ENCODE measurements at regions not wholly inside any gene's neighbourhood (a gene's known extent, or its start where the extent isn't known, plus 50 kb on each side); places are given as distances from the start of the nearest gene placed in this dataset.

DNA sequence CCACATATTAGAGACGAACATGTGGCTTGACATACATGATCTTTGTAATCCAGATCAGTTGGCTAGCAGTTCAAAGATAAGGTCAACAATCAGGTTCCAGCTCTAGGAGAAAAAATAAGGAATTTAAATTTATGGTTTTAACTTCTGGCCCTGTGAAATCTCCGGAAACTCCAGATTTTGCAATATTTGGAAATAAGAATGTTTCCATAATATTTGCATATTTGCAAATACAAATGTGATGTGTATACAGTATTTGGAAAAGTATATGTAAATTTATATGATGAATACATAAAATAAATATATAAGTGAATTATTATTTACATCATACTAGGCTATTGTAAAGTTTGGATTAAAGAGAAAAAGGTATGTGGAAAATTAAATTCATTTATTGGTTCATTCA, 97.1 kb downstream of the KCNJ2 start:
- H3K4me3 ChIP-seq (ENCODE audit: low read depth, low read length) = no peak overlapping the region
- no peaks in the 10 kb centered on the region for H3K27me3 ChIP-seq (ENCODE audit: control insufficient read depth, insufficient read depth, low read length)
- H3K27ac ChIP-seq (ENCODE audit: insufficient read depth, low read length, poor library complexity, severe bottlenecking) = no peak overlapping the region
- no peak overlapping the region for H3K27ac Mint-ChIP-seq
- H3K4me1 ChIP-seq (ENCODE audit: control insufficient read depth, insufficient read depth, low read length, poor library complexity, severe bottlenecking) = no peaks in the 10 kb centered on the region
- no peaks in the 10 kb centered on the region for H3K27me3 Mint-ChIP-seq
- no peak overlapping the region for H3K4me3 Mint-ChIP-seq
- DNase-seq (no peak), ATAC-seq (ENCODE audit: low read depth in 2 of 2) (no peak)
- H3K4me1 Mint-ChIP-seq = no peaks in the 10 kb centered on the region
- H3K36me3 Mint-ChIP-seq = no peaks in the 10 kb centered on the region
- no peaks in the 10 kb centered on the region for H3K9me3 ChIP-seq (ENCODE audit: control insufficient read depth in 2 of 2, low read length in 2 of 2)
- H3K9me3 Mint-ChIP-seq = peaks cover 0 to 7% (median 4%) of the 10 kb centered on the region in 7 donors
- H3K36me3 ChIP-seq (ENCODE audit: control insufficient read depth, insufficient read depth, low read length) = no peaks in the 10 kb centered on the region

GRCh38 chr17:70268383-70268782, 99.1 kb downstream of the KCNJ2 start:
- H3K4me3 Mint-ChIP-seq = no peak overlapping the region

GRCh38 chr17:70270554-70270953, 101.2 kb downstream of the KCNJ2 start:
- H3K27me3 Mint-ChIP-seq = no peaks in the 10 kb centered on the region
- Histone ChIP-seq H3K27me3 (ENCODE audit: control insufficient read depth, insufficient read depth, low read length) (no peaks in the 10 kb centered on the region), H3K4me3 (ENCODE audit: low read depth, low read length) (no peak overlapping the region), H3K9me3 (ENCODE audit: control insufficient read depth in 2 of 2, low read length in 2 of 2) (no peaks in the 10 kb centered on the region), H3K27ac (ENCODE audit: insufficient read depth, low read length, poor library complexity, severe bottlenecking) (no peak overlapping the region), H3K4me1 (ENCODE audit: control insufficient read depth, insufficient read depth, low read length, poor library complexity, severe bottlenecking) (no peaks in the 10 kb centered on the region), H3K36me3 (ENCODE audit: control insufficient read depth, insufficient read depth, low read length) (no peaks in the 10 kb centered on the region)
- H3K36me3 Mint-ChIP-seq = no peaks in the 10 kb centered on the region
- H3K27ac Mint-ChIP-seq = no peak overlapping the region
- H3K9me3 Mint-ChIP-seq = peaks cover 0 to 7% (median 1%) of the 10 kb centered on the region in 7 donors
- no peaks in the 10 kb centered on the region for H3K4me1 Mint-ChIP-seq
- DNase-seq = no peak
- no peak overlapping the region for H3K4me3 Mint-ChIP-seq
- no peak for ATAC-seq (ENCODE audit: low read depth in 2 of 2)

More at GRCh38 chr17:70268383-70268782, 99.1 kb downstream of the KCNJ2 start:
- Histone ChIP-seq H3K27me3 (ENCODE audit: control insufficient read depth, insufficient read depth, low read length) (no peaks in the 10 kb centered on the region), H3K4me1 (ENCODE audit: control insufficient read depth, insufficient read depth, low read length, poor library complexity, severe bottlenecking) (no peaks in the 10 kb centered on the region), H3K27ac (ENCODE audit: insufficient read depth, low read length, poor library complexity, severe bottlenecking) (no peak overlapping the region), H3K36me3 (ENCODE audit: control insufficient read depth, insufficient read depth, low read length) (no peaks in the 10 kb centered on the region), H3K4me3 (ENCODE audit: low read depth, low read length) (no peak overlapping the region), H3K9me3 (ENCODE audit: control insufficient read depth in 2 of 2, low read length in 2 of 2) (no peaks in the 10 kb centered on the region)
- Mint-ChIP-seq H3K9me3 (peaks cover 0 to 7% (median 3%) of the 10 kb centered on the region in 7 donors), H3K27me3 (no peaks in the 10 kb centered on the region), H3K36me3 (no peaks in the 10 kb centered on the region), H3K27ac (no peak overlapping the region), H3K4me1 (no peaks in the 10 kb centered on the region)
- DNase-seq (no peak), ATAC-seq (ENCODE audit: low read depth in 2 of 2) (no peak)

GRCh38 chr17:70271200-70271599, 101.9 kb downstream of the KCNJ2 start:
- Histone ChIP-seq H3K27me3 (ENCODE audit: control insufficient read depth, insufficient read depth, low read length) (no peaks in the 10 kb centered on the region), H3K4me3 (ENCODE audit: low read depth, low read length) (no peak overlapping the region), H3K27ac (ENCODE audit: insufficient read depth, low read length, poor library complexity, severe bottlenecking) (no peak overlapping the region), H3K36me3 (ENCODE audit: control insufficient read depth, insufficient read depth, low read length) (no peaks in the 10 kb centered on the region), H3K9me3 (ENCODE audit: control insufficient read depth in 2 of 2, low read length in 2 of 2) (no peaks in the 10 kb centered on the region), H3K4me1 (ENCODE audit: control insufficient read depth, insufficient read depth, low read length, poor library complexity, severe bottlenecking) (no peaks in the 10 kb centered on the region)
- H3K9me3 Mint-ChIP-seq = peaks cover 0 to 7% (median 2%) of the 10 kb centered on the region in 7 donors
- no peaks in the 10 kb centered on the region for H3K4me1 Mint-ChIP-seq
- ATAC-seq (ENCODE audit: low read depth in 2 of 2) = no peak
- DNase-seq = no peak
- no peak overlapping the region for H3K4me3 Mint-ChIP-seq
- H3K27me3 Mint-ChIP-seq = no peaks in the 10 kb centered on the region
- H3K27ac Mint-ChIP-seq = no peak overlapping the region
- no peaks in the 10 kb centered on the region for H3K36me3 Mint-ChIP-seq

GRCh38 chr17:70271672-70272071, 102.3 kb downstream of the KCNJ2 start:
- H3K27ac ChIP-seq (ENCODE audit: insufficient read depth, low read length, poor library complexity, severe bottlenecking) = no peak overlapping the region
- no peak overlapping the region for H3K4me3 ChIP-seq (ENCODE audit: low read depth, low read length)
- H3K36me3 Mint-ChIP-seq = no peaks in the 10 kb centered on the region
- no peaks in the 10 kb centered on the region for H3K27me3 Mint-ChIP-seq
- no peaks in the 10 kb centered on the region for H3K27me3 ChIP-seq (ENCODE audit: control insufficient read depth, insufficient read depth, low read length)
- H3K4me1 ChIP-seq (ENCODE audit: control insufficient read depth, insufficient read depth, low read length, poor library complexity, severe bottlenecking) = no peaks in the 10 kb centered on the region
- no peak overlapping the region for H3K27ac Mint-ChIP-seq
- DNase-seq (no peak), ATAC-seq (ENCODE audit: low read depth in 2 of 2) (no peak)
- H3K36me3 ChIP-seq (ENCODE audit: control insufficient read depth, insufficient read depth, low read length) = no peaks in the 10 kb centered on the region
- no peak overlapping the region for H3K4me3 Mint-ChIP-seq
- H3K4me1 Mint-ChIP-seq = no peaks in the 10 kb centered on the region
- peaks cover 0 to 7% (median 2%) of the 10 kb centered on the region in 7 donors for H3K9me3 Mint-ChIP-seq
- H3K9me3 ChIP-seq (ENCODE audit: control insufficient read depth in 2 of 2, low read length in 2 of 2) = no peaks in the 10 kb centered on the region

DNA sequence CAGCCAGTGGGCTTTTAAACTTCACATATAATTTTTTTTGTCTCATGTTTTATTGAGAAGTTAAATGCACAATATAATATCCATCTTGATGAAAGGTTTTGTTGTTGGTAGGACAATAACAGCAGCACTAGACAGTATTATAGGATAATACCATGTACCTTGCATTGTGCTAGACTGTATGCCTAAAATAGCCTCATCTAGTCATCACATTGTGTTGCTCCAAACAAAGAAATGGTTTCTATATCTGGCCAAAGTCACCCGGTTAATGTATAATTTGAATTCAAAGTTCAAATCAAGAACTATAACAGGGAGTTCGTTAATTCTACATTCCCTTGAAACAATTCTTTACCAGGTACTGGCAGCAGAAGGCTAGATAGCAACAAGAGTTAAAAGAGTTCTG, 104.9 kb downstream of the KCNJ2 start:
- Mint-ChIP-seq H3K4me1 (no peaks in the 10 kb centered on the region), H3K4me3 (no peak overlapping the region), H3K27me3 (no peaks in the 10 kb centered on the region), H3K27ac (no peak overlapping the region), H3K9me3 (peaks cover 0 to 4% (median 1%) of the 10 kb centered on the region in 7 donors), H3K36me3 (no peaks in the 10 kb centered on the region)
- H3K4me3 ChIP-seq (ENCODE audit: low read depth, low read length) = no peak overlapping the region
- no peaks in the 10 kb centered on the region for H3K36me3 ChIP-seq (ENCODE audit: control insufficient read depth, insufficient read depth, low read length)
- no peak overlapping the region for H3K27ac ChIP-seq (ENCODE audit: insufficient read depth, low read length, poor library complexity, severe bottlenecking)
- ATAC-seq (ENCODE audit: low read depth in 2 of 2) = no peak
- H3K27me3 ChIP-seq (ENCODE audit: control insufficient read depth, insufficient read depth, low read length) = no peaks in the 10 kb centered on the region
- no peaks in the 10 kb centered on the region for H3K4me1 ChIP-seq (ENCODE audit: control insufficient read depth, insufficient read depth, low read length, poor library complexity, severe bottlenecking)
- no peak for DNase-seq
- H3K9me3 ChIP-seq (ENCODE audit: control insufficient read depth in 2 of 2, low read length in 2 of 2) = no peaks in the 10 kb centered on the region

- Histone ChIP-seq H3K4me1 (ENCODE audit: control insufficient read depth, insufficient read depth, low read length, poor library complexity, severe bottlenecking) (no peaks in the 10 kb centered on the region), H3K4me3 (ENCODE audit: low read depth, low read length) (no peak overlapping the region), H3K36me3 (ENCODE audit: control insufficient read depth, insufficient read depth, low read length) (no peaks in the 10 kb centered on the region), H3K9me3 (ENCODE audit: control insufficient read depth in 2 of 2, low read length in 2 of 2) (no peaks in the 10 kb centered on the region), H3K27ac (ENCODE audit: insufficient read depth, low read length, poor library complexity, severe bottlenecking) (no peak overlapping the region), H3K27me3 (ENCODE audit: control insufficient read depth, insufficient read depth, low read length) (no peaks in the 10 kb centered on the region)
- H3K4me1 Mint-ChIP-seq = no peaks in the 10 kb centered on the region
- H3K36me3 Mint-ChIP-seq = no peaks in the 10 kb centered on the region
- H3K27ac Mint-ChIP-seq = no peak overlapping the region
- no peaks in the 10 kb centered on the region for H3K27me3 Mint-ChIP-seq
- peaks cover 0 to 12% (median 3%) of the 10 kb centered on the region in 7 donors for H3K9me3 Mint-ChIP-seq
- ATAC-seq (ENCODE audit: low read depth in 2 of 2) = no peak
- H3K4me3 Mint-ChIP-seq = no peak overlapping the region
- no peak for DNase-seq
Observed at GRCh38 chr17:70276906-70277305, 107.6 kb downstream of the KCNJ2 start.

DNA sequence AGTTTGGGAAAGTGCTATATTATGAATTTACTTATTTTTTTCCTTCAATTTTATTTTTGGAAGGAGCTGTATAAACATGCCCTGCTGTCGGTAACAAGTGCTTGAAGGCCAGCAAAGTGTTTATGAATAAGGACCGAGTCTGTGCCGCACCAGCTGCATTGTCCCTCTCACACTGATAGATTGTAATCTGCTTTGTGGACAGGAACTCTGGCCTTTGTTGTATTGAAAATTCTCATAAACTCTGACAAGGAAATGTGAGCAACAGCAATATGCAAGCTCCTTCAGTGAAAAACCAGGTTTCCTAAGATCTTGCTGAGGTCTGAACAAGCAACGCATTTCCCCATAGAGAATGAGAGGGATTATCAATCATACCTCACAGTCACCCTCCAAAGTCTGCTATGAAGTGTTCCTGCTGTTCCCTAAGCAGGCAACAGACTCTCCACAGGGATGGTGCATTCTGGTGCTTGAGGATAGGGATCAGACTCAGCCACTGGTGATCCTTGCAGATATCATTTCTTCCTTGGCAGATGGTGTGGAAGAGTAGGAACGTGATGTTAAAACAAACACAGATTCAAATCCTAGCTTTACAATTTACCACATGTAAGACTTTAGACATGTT, 109.6 kb downstream of the KCNJ2 start:
- Histone ChIP-seq H3K9me3 (ENCODE audit: control insufficient read depth in 2 of 2, low read length in 2 of 2) (no peaks in the 10 kb centered on the region), H3K4me1 (ENCODE audit: control insufficient read depth, insufficient read depth, low read length, poor library complexity, severe bottlenecking) (no peaks in the 10 kb centered on the region), H3K36me3 (ENCODE audit: control insufficient read depth, insufficient read depth, low read length) (no peaks in the 10 kb centered on the region), H3K4me3 (ENCODE audit: low read depth, low read length) (no peak overlapping the region), H3K27me3 (ENCODE audit: control insufficient read depth, insufficient read depth, low read length) (no peaks in the 10 kb centered on the region), H3K27ac (ENCODE audit: insufficient read depth, low read length, poor library complexity, severe bottlenecking) (no peak overlapping the region)
- no peak for ATAC-seq (ENCODE audit: low read depth in 2 of 2)
- Mint-ChIP-seq H3K4me1 (no peaks in the 10 kb centered on the region), H3K27me3 (no peaks in the 10 kb centered on the region), H3K9me3 (peaks cover 0 to 12% (median 3%) of the 10 kb centered on the region in 7 donors), H3K27ac (no peak overlapping the region), H3K36me3 (no peaks in the 10 kb centered on the region), H3K4me3 (no peak overlapping the region)
- DNase-seq = no peak
